ENCODE measurements at regions not wholly inside any gene's neighbourhood (a gene's known extent, or its start where the extent isn't known, plus 50 kb on each side); places are given as distances from the start of the nearest gene placed in this dataset.

- no peak for TF ChIP-seq POLR2A (IDR thresholded peaks at IDR 0.05)
- TF ChIP-seq, protein P1, sequence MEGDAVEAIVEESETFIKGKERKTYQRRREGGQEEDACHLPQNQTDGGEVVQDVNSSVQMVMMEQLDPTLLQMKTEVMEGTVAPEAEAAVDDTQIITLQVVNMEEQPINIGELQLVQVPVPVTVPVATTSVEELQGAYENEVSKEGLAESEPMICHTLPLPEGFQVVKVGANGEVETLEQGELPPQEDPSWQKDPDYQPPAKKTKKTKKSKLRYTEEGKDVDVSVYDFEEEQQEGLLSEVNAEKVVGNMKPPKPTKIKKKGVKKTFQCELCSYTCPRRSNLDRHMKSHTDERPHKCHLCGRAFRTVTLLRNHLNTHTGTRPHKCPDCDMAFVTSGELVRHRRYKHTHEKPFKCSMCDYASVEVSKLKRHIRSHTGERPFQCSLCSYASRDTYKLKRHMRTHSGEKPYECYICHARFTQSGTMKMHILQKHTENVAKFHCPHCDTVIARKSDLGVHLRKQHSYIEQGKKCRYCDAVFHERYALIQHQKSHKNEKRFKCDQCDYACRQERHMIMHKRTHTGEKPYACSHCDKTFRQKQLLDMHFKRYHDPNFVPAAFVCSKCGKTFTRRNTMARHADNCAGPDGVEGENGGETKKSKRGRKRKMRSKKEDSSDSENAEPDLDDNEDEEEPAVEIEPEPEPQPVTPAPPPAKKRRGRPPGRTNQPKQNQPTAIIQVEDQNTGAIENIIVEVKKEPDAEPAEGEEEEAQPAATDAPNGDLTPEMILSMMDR (IDR thresholded peaks at IDR 0.05) = no peak
These were observed 927.0 kb downstream of the SLC16A7 start for GRCh38 chr12:60522684-60523400.
